GM18907 (cell line): ENCODE measurements at regions not wholly inside any gene's neighbourhood (a gene's known extent, or its start where the extent isn't known, plus 50 kb on each side); places are given as distances from the start of the nearest gene placed in this dataset.
A peak's percentile ranks its signal among the peaks of the same experiment; 100 is the strongest.

ENCODE experiments used
- ATAC-seq: cut with Tn5 transposase; IDR thresholded peaks from one replicate; pipeline ENCODE4 v1.9.1; 2021; ENCODE audit warnings: mild to moderate bottlenecking, moderate library complexity; ENCODE audit not compliant: unreplicated experiment

DNA sequence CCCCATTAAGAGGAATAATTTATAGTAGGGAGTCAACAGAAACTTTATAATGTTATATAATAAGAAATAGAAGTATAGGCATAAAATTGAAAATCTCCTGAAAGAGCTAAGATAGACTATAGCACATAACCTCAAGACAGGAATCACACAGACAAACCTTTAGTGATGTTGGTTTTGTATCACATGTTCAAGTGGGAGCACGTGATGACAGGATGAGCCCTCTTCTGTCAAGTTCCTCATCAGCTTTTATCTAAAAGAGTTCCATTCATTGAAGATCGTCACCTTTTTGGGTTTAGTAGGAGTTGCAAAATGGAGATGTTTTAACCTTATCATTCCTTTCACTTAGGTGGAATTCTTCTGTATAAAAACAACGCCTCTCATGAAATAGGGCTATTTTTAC, 127.0 kb downstream of the MCHR2 start:
- ATAC-seq, result no peak

DNA sequence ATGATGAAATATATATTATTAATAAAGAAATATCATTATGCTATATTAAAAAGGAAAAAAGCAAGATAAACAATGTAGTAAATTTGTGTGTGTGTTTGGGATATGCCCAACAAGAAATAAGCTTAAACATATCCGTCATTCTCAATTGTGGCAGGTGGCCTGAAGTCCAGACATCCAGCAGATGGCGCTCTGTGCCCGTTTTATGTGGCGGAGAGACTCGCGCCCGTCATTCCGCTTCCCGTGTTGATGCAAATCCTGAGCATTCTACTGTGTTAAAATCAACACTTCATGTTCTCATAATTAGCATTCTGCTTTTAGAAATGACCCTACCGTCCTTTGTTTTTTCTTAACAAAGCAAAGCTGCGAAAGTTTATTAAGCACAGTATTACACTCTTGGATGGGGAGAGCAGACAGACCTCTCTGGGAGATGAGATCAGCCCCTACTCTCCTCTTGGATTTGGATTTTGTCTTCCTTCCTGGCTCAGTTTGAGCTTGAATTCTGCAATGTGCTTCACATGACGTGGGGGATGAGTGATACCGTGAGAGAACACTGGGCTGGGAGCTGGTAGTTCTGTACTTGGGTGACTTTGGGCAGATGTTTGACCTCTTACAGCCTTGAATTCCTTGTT, 125.8 kb downstream of the MCHR2 start:
- peak; percentile 93 for ATAC-seq
